ENCODE measurements at regions not wholly inside any gene's neighbourhood (a gene's known extent, or its start where the extent isn't known, plus 50 kb on each side); places are given as distances from the start of the nearest gene placed in this dataset.

- peak; percentile 4; the same call in 2 of the 3 replicates for ATAC-seq
- TF ChIP-seq ZNF8 (CRISPR knock-in tag; IDR thresholded peaks at IDR 0.05) (no peak), ZFP3 (CRISPR knock-in tag; IDR thresholded peaks at IDR 0.05) (no peak), POU6F1 (CRISPR knock-in tag; IDR thresholded peaks at IDR 0.05; ENCODE audit: borderline replicate concordance, low read depth) (no peak), CSDC2 (CRISPR knock-in tag; IDR thresholded peaks at IDR 0.05) (no peak), TOX (CRISPR knock-in tag; IDR thresholded peaks at IDR 0.05; ENCODE audit: borderline replicate concordance) (no peak), PATZ1 (CRISPR knock-in tag; IDR thresholded peaks at IDR 0.05; ENCODE audit: borderline replicate concordance) (no peak), TCF4 (CRISPR knock-in tag; IDR thresholded peaks at IDR 0.05; ENCODE audit: borderline replicate concordance) (no peak), SNAI2 (CRISPR knock-in tag; IDR thresholded peaks at IDR 0.05) (no peak), BACH2 (CRISPR knock-in tag; IDR thresholded peaks at IDR 0.05; ENCODE audit: borderline replicate concordance) (no peak), ARNTL (CRISPR knock-in tag; IDR thresholded peaks at IDR 0.05; ENCODE audit: borderline replicate concordance, low read depth) (no peak), RARB (CRISPR knock-in tag; IDR thresholded peaks at IDR 0.05) (no peak), CSRNP3 (CRISPR knock-in tag; IDR thresholded peaks at IDR 0.05) (no peak), OSR1 (CRISPR knock-in tag; IDR thresholded peaks at IDR 0.05) (no peak), ZNF565 (CRISPR knock-in tag; conservative IDR thresholded peaks at IDR 0.05; ENCODE audit: low read depth) (no peak), PPARA (CRISPR knock-in tag; IDR thresholded peaks at IDR 0.05; ENCODE audit: borderline replicate concordance) (no peak), TSHZ2 (CRISPR knock-in tag; IDR thresholded peaks at IDR 0.05) (no peak), CREB5 (CRISPR knock-in tag; IDR thresholded peaks at IDR 0.05; ENCODE audit: low read depth) (no peak), GLIS3 (CRISPR knock-in tag; IDR thresholded peaks at IDR 0.05) (no peak)
These were observed 109.5 kb downstream of the RASSF10 start for GRCh38 chr11:13118650-13119049.

GRCh38 chr11:13119361-13119760 lies 110.2 kb downstream of the RASSF10 start:
- no peak for ATAC-seq
- TF ChIP-seq BACH2 (CRISPR knock-in tag; IDR thresholded peaks at IDR 0.05; ENCODE audit: borderline replicate concordance) (no peak), PATZ1 (CRISPR knock-in tag; IDR thresholded peaks at IDR 0.05; ENCODE audit: borderline replicate concordance) (no peak), TSHZ2 (CRISPR knock-in tag; IDR thresholded peaks at IDR 0.05) (no peak), TOX (CRISPR knock-in tag; IDR thresholded peaks at IDR 0.05; ENCODE audit: borderline replicate concordance) (no peak), RARB (CRISPR knock-in tag; IDR thresholded peaks at IDR 0.05) (no peak), SNAI2 (CRISPR knock-in tag; IDR thresholded peaks at IDR 0.05) (no peak), CSRNP3 (CRISPR knock-in tag; IDR thresholded peaks at IDR 0.05) (no peak), TCF4 (CRISPR knock-in tag; IDR thresholded peaks at IDR 0.05; ENCODE audit: borderline replicate concordance) (no peak), CSDC2 (CRISPR knock-in tag; IDR thresholded peaks at IDR 0.05) (no peak), POU6F1 (CRISPR knock-in tag; IDR thresholded peaks at IDR 0.05; ENCODE audit: borderline replicate concordance, low read depth) (no peak), CREB5 (CRISPR knock-in tag; IDR thresholded peaks at IDR 0.05; ENCODE audit: low read depth) (no peak)
